ENCODE measurements at regions not wholly inside any gene's neighbourhood (a gene's known extent, or its start where the extent isn't known, plus 50 kb on each side); places are given as distances from the start of the nearest gene placed in this dataset.
"Not testable (repeated sequence)": the region's sequence is repeated elsewhere in the genome, so short reads cannot be mapped to it uniquely, and the experiment has no call there.

DNA sequence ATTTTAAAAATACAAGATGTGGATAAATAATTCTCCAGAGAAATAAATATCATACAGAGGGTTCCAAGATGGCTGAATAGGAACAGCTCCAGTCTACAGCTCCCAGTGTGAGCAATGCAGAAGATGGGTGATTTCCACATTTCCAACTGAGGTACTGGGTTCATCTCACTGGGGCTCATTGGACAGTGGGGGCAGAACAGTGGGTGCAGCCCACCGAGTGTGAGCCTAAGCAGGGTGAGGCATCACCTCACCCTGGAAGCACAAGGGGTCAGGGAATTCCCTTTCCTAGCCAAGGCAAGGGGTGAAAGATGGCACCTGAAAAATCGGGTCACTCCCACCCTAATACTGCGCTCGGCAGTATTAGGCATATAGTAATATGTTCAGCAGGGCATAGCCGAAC, 167.5 kb upstream of the IRS4 start:
- intact Hi-C loops (cut with micrococcal nuclease) = not testable (repeated sequence)

DNA sequence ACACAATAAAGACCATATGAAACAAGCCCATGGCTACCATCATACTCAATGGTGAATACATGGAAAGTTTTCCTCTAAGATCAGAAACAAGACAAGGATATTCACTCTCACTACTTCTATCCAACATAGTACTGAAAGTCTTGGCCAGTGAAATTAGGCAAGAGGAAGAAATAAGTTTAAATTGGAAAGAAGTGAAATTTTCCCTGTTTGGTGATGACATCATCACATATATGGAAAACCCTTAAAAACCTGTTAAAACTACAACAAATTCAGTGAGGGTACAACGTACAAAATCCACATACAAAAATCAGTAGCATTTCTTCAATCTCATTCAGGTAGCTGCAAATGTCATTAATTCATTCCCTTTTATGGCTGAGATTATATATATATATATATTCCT, 164.0 kb upstream of the IRS4 start:
- intact Hi-C loops (cut with micrococcal nuclease) = no loop called here
- ATAC-seq (no peak), DNase-seq (no peak)

More for the DNA sequence above, 167.5 kb upstream of the IRS4 start:
- ATAC-seq, DNase-seq: not testable (repeated sequence)

DNA sequence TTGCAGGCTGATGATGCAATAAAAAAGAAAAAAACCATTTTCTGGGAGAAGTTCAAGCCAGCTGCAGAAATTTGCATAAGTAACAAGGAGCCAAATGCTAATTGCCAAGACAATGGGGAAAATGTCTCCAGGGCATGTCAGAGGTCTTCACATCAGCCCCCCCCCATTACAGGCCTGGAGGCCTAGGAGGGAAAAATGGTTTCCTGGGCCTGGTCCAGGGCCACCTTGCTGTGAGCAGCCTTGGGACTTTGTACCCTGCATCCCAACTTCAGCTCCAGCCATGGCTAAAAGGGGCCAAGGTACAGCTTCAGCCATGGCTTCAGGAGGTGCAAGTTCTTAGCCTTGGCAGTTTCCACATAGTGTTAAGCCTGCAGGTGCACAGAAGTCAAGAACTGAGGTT, 160.0 kb upstream of the IRS4 start:
- intact Hi-C loops (cut with micrococcal nuclease); ATAC-seq; DNase-seq: not testable (repeated sequence)

DNA sequence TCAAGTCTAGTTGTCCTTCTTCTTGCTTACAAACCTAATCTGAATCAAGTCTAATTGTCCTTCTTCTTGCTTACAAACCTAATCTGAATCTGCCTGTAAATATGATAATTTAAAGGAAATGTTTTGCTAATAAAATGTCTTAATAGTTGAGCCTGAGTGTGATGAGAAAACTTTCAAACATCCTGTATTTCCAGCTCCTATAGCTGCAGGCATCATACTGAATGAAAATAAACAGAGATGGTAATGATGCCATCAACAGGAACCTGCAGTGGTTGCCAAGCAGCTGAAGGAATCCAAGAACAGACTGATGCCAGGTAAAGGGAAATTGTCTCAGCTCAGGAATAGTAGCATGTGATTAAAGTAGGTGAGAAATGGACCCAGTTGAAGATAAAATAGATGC, 156.1 kb upstream of the IRS4 start:
- intact Hi-C loops (cut with micrococcal nuclease) = no loop called here
- DNase-seq = no peak
- no peak for ATAC-seq

DNA sequence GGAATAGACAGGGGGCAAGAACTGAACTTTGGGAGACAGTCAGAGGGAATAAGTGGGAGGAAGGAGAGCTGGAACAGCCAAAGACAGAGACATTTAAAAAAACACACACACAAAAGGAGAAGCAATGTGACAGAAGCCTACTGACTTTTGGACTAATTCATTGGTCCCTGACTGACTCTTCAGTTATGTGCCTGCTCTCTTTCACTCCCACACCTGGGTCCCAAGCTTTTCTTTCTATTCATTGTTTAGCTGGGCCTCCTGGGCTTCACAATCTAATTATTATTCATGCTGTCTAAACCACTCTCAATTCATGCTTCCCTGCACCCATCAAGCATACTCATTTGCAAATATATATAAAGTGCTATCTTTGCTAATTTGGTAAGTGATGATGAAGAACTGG, 139.2 kb upstream of the IRS4 start:
- DNase-seq = no peak
- intact Hi-C loops (cut with micrococcal nuclease) = no loop called here
- ATAC-seq = no peak

DNA sequence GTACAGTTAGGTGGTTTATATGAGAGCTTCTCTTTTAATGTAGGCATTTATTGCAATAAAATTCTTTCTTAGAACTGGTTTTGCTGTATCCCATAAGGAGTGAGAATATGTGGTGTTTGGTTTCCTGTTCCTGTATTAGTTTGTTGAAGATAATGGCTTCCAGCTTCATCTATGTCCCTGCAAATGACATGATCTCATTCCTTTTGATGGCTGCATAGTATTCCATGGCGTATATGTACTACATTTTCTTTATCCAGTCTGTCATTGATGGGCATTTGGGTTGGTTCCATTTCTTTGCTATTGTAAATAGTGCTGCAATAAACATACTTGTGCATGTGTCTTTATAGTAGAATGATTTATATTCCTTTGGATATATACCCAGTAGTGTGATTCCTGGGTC, 106.7 kb upstream of the IRS4 start:
- DNase-seq; intact Hi-C loops (cut with micrococcal nuclease); ATAC-seq: not testable (repeated sequence)

DNA sequence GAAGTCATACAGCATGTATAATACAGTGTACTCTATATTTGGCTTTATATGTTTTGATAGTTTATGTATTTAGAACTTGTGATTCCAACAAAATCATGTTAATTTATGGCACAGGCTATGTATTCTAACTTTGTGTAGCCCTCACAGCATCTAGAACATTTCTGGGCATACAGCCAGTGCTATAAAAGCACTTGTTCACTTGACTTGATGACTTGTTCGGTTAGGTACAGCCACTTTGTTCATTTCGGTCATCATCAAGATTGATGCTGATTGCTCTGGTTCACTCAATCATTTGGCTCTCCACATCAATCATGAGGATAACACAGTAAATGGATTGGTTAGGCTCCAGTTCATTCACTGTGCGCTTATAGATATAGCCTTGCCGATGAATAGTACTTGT, 97.6 kb upstream of the IRS4 start:
- DNase-seq (no peak), ATAC-seq (no peak)
- intact Hi-C loops (cut with micrococcal nuclease) = no loop called here

DNA sequence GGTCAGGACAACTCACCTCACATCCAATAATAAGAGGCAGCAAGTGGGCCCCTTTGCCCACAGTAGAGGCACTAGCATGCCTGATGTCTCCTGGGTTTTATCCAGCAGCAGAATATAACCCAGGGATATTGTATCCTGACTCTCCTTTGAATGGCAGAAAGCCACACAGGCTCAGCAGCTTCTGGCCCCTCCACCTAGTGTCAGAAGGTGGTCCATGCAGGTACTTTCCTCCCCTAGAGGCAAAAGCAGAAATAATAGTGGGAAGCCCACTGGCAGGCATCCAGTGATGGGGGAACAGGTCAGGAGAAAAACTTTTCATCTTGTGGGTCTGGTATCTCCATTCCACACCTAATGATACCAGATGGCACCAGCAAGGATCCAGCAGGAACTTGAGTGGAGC, 75.5 kb upstream of the IRS4 start:
- intact Hi-C loops (cut with micrococcal nuclease) = no loop called here
- no peak for ATAC-seq
- no peak for DNase-seq

DNA sequence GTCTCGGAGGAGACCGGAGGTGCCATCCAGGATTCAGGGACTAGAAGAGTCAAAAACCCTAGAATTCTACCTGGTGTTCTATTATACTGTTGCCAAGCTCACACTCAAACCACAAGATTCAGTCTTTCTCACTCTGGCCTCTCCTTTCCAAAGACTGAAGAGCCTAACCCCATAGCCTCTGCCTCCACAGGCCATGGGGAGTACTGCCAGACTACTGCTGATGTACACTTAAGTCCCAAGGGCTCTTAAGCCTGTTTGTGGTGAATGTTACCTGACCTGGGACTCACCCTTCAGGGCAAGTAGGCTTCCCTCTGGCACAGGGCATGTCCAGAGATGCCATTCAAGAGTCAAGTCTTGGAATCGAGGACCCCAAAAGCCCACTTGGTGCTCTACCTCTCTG, 58.9 kb upstream of the IRS4 start:
- intact Hi-C loops (cut with micrococcal nuclease) = no loop called here
- DNase-seq (no peak), ATAC-seq (no peak)

Small RNA genes in the stretch of these regions (microRNA-seq; reads per million reads assigned to microRNA genes)
- gene MIR6087 (ENCODE audit: borderline number of aligned reads) = 4.9 reads per million
